H1 (cell line): ENCODE measurements at regions not wholly inside any gene's neighbourhood (a gene's known extent, or its start where the extent isn't known, plus 50 kb on each side); places are given as distances from the start of the nearest gene placed in this dataset.

Experiments
- CTCF ChIA-PET: fragments of 300-600 bp; sonication (Branson Sonifier 250); formaldehyde crosslinking; loops from one replicate; lab custom pipeline; 2021; ENCODE audit not compliant: partially characterized antibody; lab: Charles Lee
- POLR2A ChIA-PET: fragments of 300-600 bp; sonication (Branson Sonifier 250); formaldehyde crosslinking; loops from one replicate; lab custom pipeline; 2021; ENCODE audit warnings: inconsistent platforms; ENCODE audit not compliant: partially characterized antibody; lab: Charles Lee
- DNase-seq, 2 experiments: peaks; one replicate each; pipeline versions ENCODE4 v3.0.0 to v3.0.0-alpha.2; 2010 to 2022; ENCODE audit warnings: low spot score in 2 of 2, low read depth in 1 of 2, mixed read lengths in 1 of 2
- FAIRE-seq: peaks from 2 replicates; lab custom pipeline; 2011; peaks lifted over from hg19 to GRCh38; lab: Jason Lieb, UNC
- H2AFZ ChIP-seq: 2 replicates; pipeline ENCODE4 v1.8.1; 2012; ENCODE audit warnings: low read length, inconsistent platforms
- H2AK5ac ChIP-seq: 2 replicates; pipeline ENCODE4 v1.6.1; 2013; ENCODE audit warnings: low read depth, low read length
- H2BK120ac ChIP-seq: replicated peaks from 2 replicates; pipeline ENCODE3; 2013; ENCODE audit warnings: low read depth, low read length, inconsistent platforms
- H2BK12ac ChIP-seq: 2 replicates; pipeline ENCODE4 v1.6.1; 2013; ENCODE audit warnings: low read depth, low read length
- H2BK15ac ChIP-seq: 2 replicates; pipeline ENCODE4 v1.6.1; 2013; ENCODE audit warnings: low read length
- H2BK20ac ChIP-seq: 2 replicates; pipeline ENCODE4 v1.6.1; 2013; ENCODE audit warnings: low read length
- H2BK5ac ChIP-seq: 2 replicates; pipeline ENCODE4 v1.6.1; 2013; ENCODE audit warnings: low read depth, low read length
- H3K14ac ChIP-seq: 2 replicates; pipeline ENCODE4 v1.6.1; 2013; ENCODE audit warnings: inconsistent platforms; ENCODE audit not compliant: insufficient read length
- H3K18ac ChIP-seq: 2 replicates; pipeline ENCODE4 v1.6.1; 2013; ENCODE audit warnings: low read length; ENCODE audit errors: extremely low read depth
- H3K23ac ChIP-seq: 2 replicates; pipeline ENCODE4 v1.6.1; 2013; ENCODE audit warnings: inconsistent platforms; ENCODE audit not compliant: insufficient read length
- H3K23me2 ChIP-seq: 2 replicates; pipeline ENCODE4 v1.6.1; 2013; ENCODE audit warnings: low read depth, low read length
- H3K27ac ChIP-seq: 2 replicates; pipeline ENCODE4 v1.6.1; 2011; ENCODE audit warnings: low read depth, low read length, inconsistent platforms
- H3K27me3 ChIP-seq, 4 experiments: replicated peaks in 1 of 4; 1 replicate in 1 of 4; 2 replicates in 3 of 4; pipeline versions ENCODE4 v1.6.1 to v1.8.1; 2011 to 2013; ENCODE audit warnings: low read length in 3 of 4, mild to moderate bottlenecking in 3 of 4, inconsistent platforms in 2 of 4, mixed read lengths in 2 of 4, moderate library complexity in 1 of 4; ENCODE audit not compliant: control insufficient read depth in 3 of 4, insufficient read depth in 3 of 4; ENCODE audit errors: extremely low read depth in 1 of 4
- H3K36me3 ChIP-seq, 4 experiments: 2 replicates each; pipeline versions ENCODE4 v1.6.1 to v1.8.1; 2011 to 2013; ENCODE audit warnings: mild to moderate bottlenecking in 4 of 4, low read length in 3 of 4, moderate library complexity in 2 of 4, control low read depth in 1 of 4, inconsistent platforms in 1 of 4; ENCODE audit not compliant: insufficient read depth in 4 of 4, control insufficient read depth in 2 of 4
- H3K4ac ChIP-seq: replicated peaks from 2 replicates; pipeline ENCODE3; 2013; ENCODE audit warnings: low read length, low read depth, mixed read lengths, inconsistent platforms; ENCODE audit not compliant: insufficient read length
- H3K4me1 ChIP-seq, 4 experiments: replicated peaks in 1 of 4; 1 replicate in 1 of 4; 2 replicates in 3 of 4; pipeline versions ENCODE4 v1.6.1 to v1.8.1; 2011 to 2013; ENCODE audit warnings: low read length in 3 of 4, inconsistent platforms in 2 of 4, mixed read lengths in 1 of 4; ENCODE audit not compliant: insufficient read depth in 4 of 4, control insufficient read depth in 3 of 4
- H3K4me2 ChIP-seq, 2 experiments: 2 replicates each; pipeline versions ENCODE4 v1.6.1 to v1.8.1; 2011 to 2013; ENCODE audit warnings: low read depth in 2 of 2, low read length in 2 of 2, control low read depth in 1 of 2, inconsistent platforms in 1 of 2, mild to moderate bottlenecking in 1 of 2; ENCODE audit not compliant: insufficient read depth in 1 of 2
- H3K4me3 ChIP-seq, 4 experiments: fragments of 200-600, 300-600 bp in 1 of 4; sonication (generic), shearing (Covaris generic), sonication (Bioruptor Twin) in 1 of 4; 2 replicates each; pipeline versions ENCODE4 v1.5.1 to v1.8.1; 2011 to 2016; ENCODE audit warnings: low read length in 4 of 4, low read depth in 3 of 4, control low read depth in 2 of 4, inconsistent platforms in 2 of 4, mild to moderate bottlenecking in 2 of 4, mixed read lengths in 1 of 4, moderate library complexity in 1 of 4; ENCODE audit not compliant: insufficient read depth in 2 of 4; ENCODE audit errors: extremely low read depth in 1 of 4
- H3K56ac ChIP-seq: replicated peaks from 2 replicates; pipeline ENCODE3; 2013; ENCODE audit warnings: low read depth, mild to moderate bottlenecking, mixed read lengths, low read length, inconsistent platforms; ENCODE audit not compliant: insufficient read length
- H3K79me1 ChIP-seq: 2 replicates; pipeline ENCODE4 v1.6.1; 2013; ENCODE audit warnings: low read depth, low read length, control low read depth
- H3K79me2 ChIP-seq, 2 experiments: 2 replicates each; pipeline versions ENCODE4 v1.6.1 to v1.8.1; 2012 to 2013; ENCODE audit warnings: low read length in 2 of 2, mild to moderate bottlenecking in 2 of 2, inconsistent platforms in 1 of 2; ENCODE audit not compliant: insufficient read depth in 2 of 2, control insufficient read depth in 1 of 2
- H3K9ac ChIP-seq, 4 experiments: replicated peaks in 1 of 4; 1 replicate in 1 of 4; 2 replicates in 3 of 4; pipeline versions ENCODE4 v1.6.1 to v1.8.1; 2011 to 2013; ENCODE audit warnings: low read depth in 3 of 4, low read length in 3 of 4, control low read depth in 2 of 4, mild to moderate bottlenecking in 2 of 4, moderate library complexity in 2 of 4, inconsistent platforms in 1 of 4; ENCODE audit errors: extremely low read depth in 1 of 4
- H3K9me3 ChIP-seq, 2 experiments: 2 replicates each; pipeline versions ENCODE4 v1.6.1 to v1.8.1; 2012 to 2013; ENCODE audit warnings: mild to moderate bottlenecking in 2 of 2, moderate library complexity in 2 of 2, control low read depth in 1 of 2, inconsistent platforms in 1 of 2, low read depth in 1 of 2, low read length in 1 of 2, mixed read lengths in 1 of 2; ENCODE audit not compliant: insufficient read depth in 2 of 2
- H4K20me1 ChIP-seq, 2 experiments: replicated peaks in 1 of 2; 2 replicates each; pipeline versions ENCODE3 to v1.8.1; 2011 to 2013; ENCODE audit warnings: inconsistent platforms in 2 of 2, low read length in 2 of 2, mild to moderate bottlenecking in 1 of 2; ENCODE audit not compliant: insufficient read depth in 2 of 2, control insufficient read depth in 1 of 2
- H4K5ac ChIP-seq: 2 replicates; pipeline ENCODE4 v1.6.1; 2013; ENCODE audit warnings: low read length, low read depth, mixed read lengths, inconsistent platforms; ENCODE audit not compliant: insufficient read length
- H4K8ac ChIP-seq: 2 replicates; pipeline ENCODE4 v1.8.0; 2013; ENCODE audit warnings: mild to moderate bottlenecking, moderate library complexity, low read length, inconsistent platforms; ENCODE audit not compliant: insufficient read depth; ENCODE audit errors: extremely low read depth
- H4K91ac ChIP-seq: replicated peaks from 2 replicates; pipeline ENCODE3; 2013; ENCODE audit warnings: low read length, mixed read lengths, inconsistent platforms; ENCODE audit not compliant: insufficient read length
- EGR1 ChIP-seq: IDR thresholded peaks from 2 replicates; pipeline ENCODE4 v1.6.1; 2011; ENCODE audit warnings: low read depth, low read length, borderline replicate concordance
- WGBS, 2 experiments: shearing (Covaris generic) in 1 of 2; methylation state at CpG; one replicate each; pipeline versions ENCODE4 v1.1.6 to v1.1.7; 2013 to 2015; ENCODE audit warnings: low lambda C conversion rate in 2 of 2, mixed read lengths in 2 of 2, inconsistent platforms in 1 of 2, low coverage in 1 of 2, missing lambda C conversion rate in 1 of 2; ENCODE audit not compliant: insufficient replicate concordance in 2 of 2, insufficient coverage in 1 of 2, insufficient read length in 1 of 2; ENCODE audit errors: extremely low coverage in 1 of 2, missing lambda C conversion rate in 1 of 2; 5-methylcytosine and 5-hydroxymethylcytosine counted together

DNA sequence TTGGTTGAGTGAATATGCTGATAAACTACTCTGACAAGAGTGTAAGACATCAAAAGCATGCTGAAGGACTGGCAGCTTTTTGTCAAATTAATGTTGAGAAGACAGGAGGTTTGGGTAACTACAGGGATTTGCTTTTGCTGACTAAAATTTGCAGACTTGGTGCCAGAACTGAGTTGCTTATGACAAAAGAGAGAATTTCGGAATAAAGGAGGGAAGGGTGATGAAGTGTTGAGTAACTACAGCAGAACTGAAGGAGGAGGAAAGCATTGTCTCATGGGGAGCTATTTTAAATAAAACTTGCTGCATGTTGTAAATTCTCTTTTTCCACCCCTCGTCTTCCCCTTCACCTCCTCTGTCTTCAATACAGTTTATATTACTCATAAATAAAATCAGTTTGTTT is 296.1 kb downstream of the YTHDC2 start:
- no peak overlapping the region for H4K91ac ChIP-seq
- H2BK15ac ChIP-seq = no peak overlapping the region
- no peak overlapping the region for H2AK5ac ChIP-seq
- no peak overlapping the region for H3K56ac ChIP-seq
- FAIRE-seq (no peak), DNase-seq (no peak)
- H3K18ac ChIP-seq = no peak overlapping the region
- peaks cover 0 to 2% (median 0%) of the 10 kb centered on the region in 4 experiments; a peak in 1 of 7 replicates for H3K4me1 ChIP-seq
- CTCF ChIA-PET = interaction anchor here (0.6 to 1.5 kb wide), 3 partner anchors 126 to 442 kb away, joined by 3 to 4 read pairs (median 3); no protein-coding TSS in a partner anchor
- no peak overlapping the region for H4K5ac ChIP-seq
- no peaks in the 10 kb centered on the region for H3K79me2 ChIP-seq
- no peak overlapping the region for H4K8ac ChIP-seq
- no peaks in the 10 kb centered on the region for H3K9me3 ChIP-seq
- POLR2A ChIA-PET = no interaction called here
- H3K23me2 ChIP-seq = no peaks in the 10 kb centered on the region
- no peaks in the 10 kb centered on the region for H4K20me1 ChIP-seq
- no peak overlapping the region for H2BK5ac ChIP-seq
- no peak overlapping the region for H3K4me2 ChIP-seq
- H3K14ac ChIP-seq = no peak overlapping the region
- H2BK20ac ChIP-seq = no peak overlapping the region
- H2BK120ac ChIP-seq = no peak overlapping the region
- no peak overlapping the region for H2AFZ ChIP-seq
- 88 to 100% methylated on average over 1 to 2 of the region's 2 CpGs for WGBS, 2 experiments
- H3K79me1 ChIP-seq = no peaks in the 10 kb centered on the region
- H3K36me3 ChIP-seq = no peaks in the 10 kb centered on the region
- H2BK12ac ChIP-seq = no peak overlapping the region
- H3K27ac ChIP-seq = no peak overlapping the region
- H3K9ac ChIP-seq = no peak overlapping the region
- H3K4me3 ChIP-seq = no peak overlapping the region
- no peaks in the 10 kb centered on the region for H3K27me3 ChIP-seq
- no peak overlapping the region for H3K23ac ChIP-seq
- H3K4ac ChIP-seq = no peak overlapping the region
- no peak for TF ChIP-seq EGR1
